WTC11 (cell line): ENCODE measurements at regions not wholly inside any gene's neighbourhood (a gene's known extent, or its start where the extent isn't known, plus 50 kb on each side); places are given as distances from the start of the nearest gene placed in this dataset.

Experiments used
- ATAC-seq: fragments of 200-7000 bp; cut with Tn5 transposase; 2 replicates; pipeline ENCODE4 v1.10.0; 2021; ENCODE audit warnings: mild to moderate bottlenecking, moderate library complexity
- CTCF ChIA-PET: fragments of 300-600 bp; sonication (Branson Sonifier 250); formaldehyde crosslinking; loops from one replicate; lab custom pipeline; 2021; ENCODE audit warnings: antibody characterized with exemption; lab: Charles Lee
- POLR2A ChIA-PET: fragments of 350-600 bp; sonication (Branson Sonifier 250); formaldehyde crosslinking; loops from one replicate; lab custom pipeline; 2021; ENCODE audit warnings: antibody characterized with exemption; lab: Charles Lee
- DNase-seq: peaks from one replicate; pipeline ENCODE4 v3.0.0; 2021; ENCODE audit warnings: low spot score
- H3K27ac Mint-ChIP-seq: 2 replicates; pipeline ENCODE4 v1.8.0; 2021; ENCODE audit warnings: mixed read lengths
- H3K27me3 Mint-ChIP-seq: 2 replicates; pipeline ENCODE4 v1.8.0; 2021; ENCODE audit warnings: low read depth, mild to moderate bottlenecking, moderate library complexity, mixed read lengths
- H3K36me3 Mint-ChIP-seq: 2 replicates; pipeline ENCODE4 v1.8.0; 2021; ENCODE audit warnings: mixed read lengths
- H3K4me1 Mint-ChIP-seq: 2 replicates; pipeline ENCODE4 v1.8.0; 2022; ENCODE audit warnings: mixed read lengths
- H3K4me3 Mint-ChIP-seq: 2 replicates; pipeline ENCODE4 v1.8.0; 2021; ENCODE audit warnings: mild to moderate bottlenecking, moderate library complexity, mixed read lengths
- H3K9me3 Mint-ChIP-seq: 2 replicates; pipeline ENCODE4 v1.8.0; 2021; ENCODE audit warnings: mixed read lengths
- ATF2 ChIP-seq: sonication (generic); formaldehyde crosslinking; IDR thresholded peaks from 2 replicates; pipeline ENCODE4 v1.8.1; 2022; ENCODE audit warnings: low read depth, missing genetic modification reagents, borderline replicate concordance
- CREB1 ChIP-seq: sonication (generic); formaldehyde crosslinking; IDR thresholded peaks from 2 replicates; pipeline ENCODE4 v1.8.0; 2023; ENCODE audit warnings: mild to moderate bottlenecking, missing genetic modification reagents
- CREM ChIP-seq: sonication (generic); formaldehyde crosslinking; IDR thresholded peaks from 2 replicates; pipeline ENCODE4 v1.8.1; 2022; ENCODE audit warnings: mild to moderate bottlenecking, missing genetic modification reagents, moderate library complexity
- ERG ChIP-seq: fragments of 250-450 bp; sonication (Bioruptor Pico); IDR thresholded peaks from 2 replicates; pipeline ENCODE4 v1.8.0; 2021; ENCODE audit warnings: mild to moderate bottlenecking
- ESRRA ChIP-seq: sonication (generic); formaldehyde crosslinking; IDR thresholded peaks from 2 replicates; pipeline ENCODE4 v1.8.1; 2022; ENCODE audit warnings: mild to moderate bottlenecking, missing genetic modification reagents, borderline replicate concordance
- IRF2 ChIP-seq: sonication (generic); formaldehyde crosslinking; IDR thresholded peaks from 2 replicates; pipeline ENCODE4 v1.8.0; 2022; ENCODE audit warnings: low read depth, missing genetic modification reagents, borderline replicate concordance
- MYBL2 ChIP-seq: sonication (generic); formaldehyde crosslinking; IDR thresholded peaks from 2 replicates; pipeline ENCODE4 v1.8.1; 2023; ENCODE audit warnings: mild to moderate bottlenecking, moderate library complexity, missing genetic modification reagents
- NFE2L1 ChIP-seq: sonication (generic); formaldehyde crosslinking; IDR thresholded peaks from 2 replicates; pipeline ENCODE4 v1.8.1; 2023; ENCODE audit warnings: missing genetic modification reagents
- NFYB ChIP-seq: sonication (generic); formaldehyde crosslinking; conservative IDR thresholded peaks from 2 replicates; pipeline ENCODE4 v1.8.0; 2022; ENCODE audit warnings: low read depth, missing genetic modification reagents
- NR1H2 ChIP-seq: sonication (generic); formaldehyde crosslinking; IDR thresholded peaks from 2 replicates; pipeline ENCODE4 v1.9.0; 2021; ENCODE audit warnings: mild to moderate bottlenecking, moderate library complexity, missing genetic modification reagents
- PRDM15 ChIP-seq: sonication (generic); formaldehyde crosslinking; IDR thresholded peaks from 2 replicates; pipeline ENCODE4 v1.8.0; 2022; ENCODE audit warnings: missing genetic modification reagents
- PREB ChIP-seq: sonication (generic); formaldehyde crosslinking; IDR thresholded peaks from 2 replicates; pipeline ENCODE4 v1.8.1; 2022; ENCODE audit warnings: mild to moderate bottlenecking, missing genetic modification reagents, moderate library complexity, borderline replicate concordance
- SMAD4 ChIP-seq: sonication (generic); formaldehyde crosslinking; IDR thresholded peaks from 2 replicates; pipeline ENCODE4 v1.8.0; 2022; ENCODE audit warnings: mild to moderate bottlenecking, missing genetic modification reagents
- TEAD4 ChIP-seq: sonication (generic); formaldehyde crosslinking; IDR thresholded peaks from 2 replicates; pipeline ENCODE4 v1.8.0; 2022; ENCODE audit warnings: mild to moderate bottlenecking, missing genetic modification reagents
- TP53 ChIP-seq: sonication (generic); formaldehyde crosslinking; IDR thresholded peaks from 2 replicates; pipeline ENCODE4 v1.8.1; 2023; ENCODE audit warnings: mild to moderate bottlenecking, missing genetic modification reagents
- USF2 ChIP-seq: sonication (generic); formaldehyde crosslinking; IDR thresholded peaks from 2 replicates; pipeline ENCODE4 v1.8.1; 2023; ENCODE audit warnings: mild to moderate bottlenecking, missing genetic modification reagents, moderate library complexity
- ZBTB21 ChIP-seq: sonication (generic); formaldehyde crosslinking; IDR thresholded peaks from 2 replicates; pipeline ENCODE4 v1.8.1; 2023; ENCODE audit warnings: mild to moderate bottlenecking, missing genetic modification reagents, borderline replicate concordance
- ZNF121 ChIP-seq: sonication (generic); formaldehyde crosslinking; IDR thresholded peaks from 2 replicates; pipeline ENCODE4 v1.8.0; 2023; ENCODE audit warnings: missing genetic modification reagents
- ZNF219 ChIP-seq: sonication (generic); formaldehyde crosslinking; IDR thresholded peaks from 2 replicates; pipeline ENCODE4 v1.8.0; 2023; ENCODE audit warnings: missing genetic modification reagents, mild to moderate bottlenecking, borderline replicate concordance
- TF ChIP-seq, protein P1 (sequence below): fragments of 250-450 bp; sonication (Bioruptor Pico); conservative IDR thresholded peaks from 2 replicates; pipeline ENCODE4 v1.9.0; 2021; ENCODE audit warnings: mild to moderate bottlenecking

DNA sequence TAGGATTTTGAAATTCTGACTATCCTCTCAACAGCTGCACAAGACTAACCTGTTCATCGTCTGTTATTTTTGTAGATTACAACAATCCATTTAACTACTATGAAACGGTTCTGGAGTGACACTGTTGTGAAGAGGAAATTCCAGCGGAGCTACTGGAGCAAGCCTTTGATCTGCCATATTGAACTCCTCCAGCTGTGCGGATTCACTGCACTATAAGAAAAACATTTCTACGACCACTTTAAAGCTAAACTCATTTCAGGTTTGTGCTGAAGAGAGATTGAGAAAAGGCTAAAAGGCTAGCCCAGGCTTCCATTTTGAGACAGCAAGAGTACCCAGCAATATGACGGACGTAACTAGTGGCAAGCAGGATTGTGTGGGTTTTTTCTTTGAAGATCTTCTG, 104.9 kb upstream of the ANKH start (continued):
- TF ChIP-seq NR1H2 = no peak
- no peak for TF ChIP-seq ZBTB21 (CRISPR knock-in tag)
- no peak for TF ChIP-seq ZNF219 (CRISPR knock-in tag)

DNA sequence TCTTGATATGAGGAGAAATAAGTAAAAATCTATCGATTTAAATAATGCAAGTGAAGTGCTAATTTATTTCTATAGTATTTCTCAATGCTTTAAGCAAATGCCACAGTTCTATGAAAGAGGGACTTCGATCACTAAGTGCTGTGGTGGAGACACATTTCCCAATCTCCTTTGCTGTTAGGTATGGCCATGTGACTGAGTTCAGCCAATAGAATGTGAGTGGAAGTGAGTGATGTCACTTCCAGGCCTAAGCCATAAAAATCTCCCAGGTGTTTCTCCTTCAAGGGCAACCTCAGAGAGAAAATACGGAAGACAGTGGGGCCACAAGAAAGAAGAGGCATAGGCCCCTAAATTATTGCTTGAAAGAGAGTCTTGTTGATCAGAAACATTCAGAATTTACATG, 100.3 kb upstream of the ANKH start:
- DNase-seq = no peak
- ATAC-seq = no peak
- no peak overlapping the region for H3K4me3 Mint-ChIP-seq
- no peaks in the 10 kb centered on the region for H3K27me3 Mint-ChIP-seq
- peak; percentile 64 for TF ChIP-seq NFYB (CRISPR knock-in tag)
- peak; percentile 69 for TF ChIP-seq USF2 (CRISPR knock-in tag)
- no peak for TF ChIP-seq IRF2 (CRISPR knock-in tag)
- peaks cover 7% of the 10 kb centered on the region for H3K9me3 Mint-ChIP-seq
- no peaks in the 10 kb centered on the region; the same call in 1 of the 2 replicates for H3K36me3 Mint-ChIP-seq
- H3K27ac Mint-ChIP-seq = no peak overlapping the region
- no peaks in the 10 kb centered on the region for H3K4me1 Mint-ChIP-seq
- ChIA-PET POLR2A (no interaction called here), CTCF (no interaction called here)

- ATAC-seq = no peak
- Mint-ChIP-seq H3K4me3 (no peak overlapping the region), H3K36me3 (no peaks in the 10 kb centered on the region; the same call in 1 of the 2 replicates), H3K4me1 (no peaks in the 10 kb centered on the region), H3K27ac (no peak overlapping the region), H3K27me3 (no peaks in the 10 kb centered on the region), H3K9me3 (peaks cover 7% of the 10 kb centered on the region)
- CTCF ChIA-PET = no interaction called here
- TF ChIP-seq ZNF121 (CRISPR knock-in tag) = no peak
- TF ChIP-seq, protein P1, sequence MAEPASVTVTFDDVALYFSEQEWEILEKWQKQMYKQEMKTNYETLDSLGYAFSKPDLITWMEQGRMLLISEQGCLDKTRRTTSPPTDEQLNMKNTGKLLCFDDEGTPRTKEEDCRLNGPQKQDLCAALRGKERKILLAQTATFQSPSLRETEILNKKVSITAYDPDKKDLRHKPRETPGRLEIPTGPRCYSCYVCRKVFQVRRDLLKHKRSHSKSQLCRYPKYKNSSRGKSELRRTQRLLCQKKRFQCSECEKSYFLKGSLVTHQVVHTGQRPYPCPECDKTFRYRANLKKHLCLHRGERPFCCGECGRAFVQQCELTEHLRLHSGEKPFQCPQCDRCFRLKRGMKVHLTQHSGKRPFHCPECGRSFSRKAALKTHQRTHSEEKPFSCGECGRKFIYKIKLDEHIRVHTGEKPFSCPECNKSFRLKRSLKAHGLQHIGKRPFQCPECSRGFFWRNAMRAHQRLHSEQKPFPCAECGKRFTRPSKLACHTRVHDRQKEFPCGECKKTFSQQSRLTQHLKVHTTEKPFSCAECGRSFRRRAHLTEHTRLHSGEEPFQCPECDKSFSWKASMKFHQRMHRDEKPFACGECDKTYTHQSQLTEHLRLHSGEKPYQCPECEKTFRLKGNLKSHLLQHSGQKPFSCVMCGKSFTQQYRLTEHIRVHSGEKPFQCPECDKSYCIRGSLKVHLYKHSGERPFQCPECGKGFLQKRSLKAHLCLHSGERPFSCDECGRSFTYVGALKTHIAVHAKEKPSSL (CRISPR knock-in tag) = no peak
- POLR2A ChIA-PET = no interaction called here
- no peak for DNase-seq
These were observed 97.2 kb upstream of the ANKH start for GRCh38 chr5:14968796-14969195.

DNA sequence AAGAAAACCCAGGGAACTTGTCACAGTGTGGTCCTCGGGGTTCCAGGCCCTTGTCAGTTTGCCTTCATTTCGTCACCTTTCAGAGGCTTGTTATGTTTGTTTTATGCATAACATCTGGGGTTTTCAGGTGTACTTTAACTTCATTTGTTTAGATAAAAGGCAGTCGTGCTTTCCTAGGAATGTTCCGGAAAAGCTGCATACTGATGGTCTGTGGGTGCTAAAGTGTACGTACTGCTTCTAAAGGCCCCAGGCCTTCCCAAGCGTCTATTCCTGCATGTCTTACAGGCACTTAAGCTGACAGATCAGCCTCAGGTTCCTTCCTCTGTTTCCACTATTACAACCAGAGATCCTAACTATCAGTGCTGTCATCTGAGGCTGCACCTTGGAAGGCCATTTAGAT, 95.6 kb upstream of the ANKH start:
- Mint-ChIP-seq H3K36me3 (no peaks in the 10 kb centered on the region; the same call in 1 of the 2 replicates), H3K27ac (no peak overlapping the region), H3K4me3 (no peak overlapping the region), H3K4me1 (no peaks in the 10 kb centered on the region), H3K9me3 (peaks cover 11% of the 10 kb centered on the region), H3K27me3 (no peaks in the 10 kb centered on the region; the same call in 1 of the 2 replicates)
- ChIA-PET POLR2A (no interaction called here), CTCF (no interaction called here)
- DNase-seq (no peak), ATAC-seq (no peak)
- TF ChIP-seq MYBL2 (CRISPR knock-in tag) (no peak), SMAD4 (CRISPR knock-in tag) (no peak), TP53 (no peak), PREB (CRISPR knock-in tag) (no peak), TEAD4 (CRISPR knock-in tag) (no peak), NFE2L1 (CRISPR knock-in tag) (no peak), CREM (no peak), CREB1 (CRISPR knock-in tag) (no peak), NFYB (CRISPR knock-in tag) (no peak), PRDM15 (CRISPR knock-in tag) (no peak), ERG (CRISPR knock-in tag) (no peak), ESRRA (no peak), ATF2 (CRISPR knock-in tag) (no peak)
